A172 (cell line): ENCODE measurements at regions not wholly inside any gene's neighbourhood (a gene's known extent, or its start where the extent isn't known, plus 50 kb on each side); places are given as distances from the start of the nearest gene placed in this dataset.

Experiments used
- DNase-seq: peaks from one replicate; pipeline ENCODE4 v3.0.0-alpha.2; 2015; ENCODE audit warnings: low spot score

GRCh38 chr9:27625751-27626150, 52.5 kb upstream of the C9orf72 start:
- no peak for DNase-seq

- peak; percentile 23 for DNase-seq
Observed at GRCh38 chr9:27626244-27627187, 53.2 kb upstream of the C9orf72 start.

GRCh38 chr9:27627188-27627564, 53.9 kb upstream of the C9orf72 start:
- DNase-seq, result no peak

DNA sequence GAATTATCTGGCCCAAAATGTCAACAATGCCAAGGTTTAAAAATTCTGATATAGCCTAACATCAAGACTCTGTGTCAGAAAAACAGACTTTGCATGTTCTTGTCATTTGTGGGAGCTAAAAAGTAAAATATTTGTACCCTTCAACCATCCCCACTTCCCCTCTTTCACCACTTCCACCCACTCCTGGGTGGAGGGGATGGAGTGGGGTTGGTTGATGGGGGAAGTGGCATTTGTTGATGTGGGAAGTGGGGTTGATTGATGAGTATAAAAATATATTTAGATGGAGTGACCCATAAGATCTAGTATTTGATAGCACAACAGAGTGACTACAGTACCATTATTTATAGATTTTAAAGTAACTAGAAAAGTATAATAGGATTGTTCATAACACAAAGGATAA, 55.0 kb upstream of the C9orf72 start:
- no peak for DNase-seq

DNA sequence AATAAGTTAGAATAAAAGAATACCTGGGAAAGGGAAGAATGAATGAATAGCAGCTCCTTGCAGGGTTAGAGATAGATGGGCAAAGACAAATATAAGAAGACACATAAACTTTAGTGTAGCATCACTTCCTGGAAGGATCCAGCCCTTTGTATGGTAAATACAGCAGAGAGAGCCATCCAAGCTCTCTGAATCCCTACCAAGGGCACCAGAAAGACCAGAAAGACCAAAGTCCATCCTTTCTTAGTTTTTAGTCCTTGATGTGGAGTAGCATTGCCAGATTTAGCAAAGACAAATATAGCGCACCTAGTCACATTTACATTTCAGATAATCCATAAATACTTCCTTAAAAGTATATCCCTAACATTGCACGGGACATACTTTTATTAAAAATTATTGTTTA, 56.1 kb upstream of the C9orf72 start:
- no peak for DNase-seq

DNA sequence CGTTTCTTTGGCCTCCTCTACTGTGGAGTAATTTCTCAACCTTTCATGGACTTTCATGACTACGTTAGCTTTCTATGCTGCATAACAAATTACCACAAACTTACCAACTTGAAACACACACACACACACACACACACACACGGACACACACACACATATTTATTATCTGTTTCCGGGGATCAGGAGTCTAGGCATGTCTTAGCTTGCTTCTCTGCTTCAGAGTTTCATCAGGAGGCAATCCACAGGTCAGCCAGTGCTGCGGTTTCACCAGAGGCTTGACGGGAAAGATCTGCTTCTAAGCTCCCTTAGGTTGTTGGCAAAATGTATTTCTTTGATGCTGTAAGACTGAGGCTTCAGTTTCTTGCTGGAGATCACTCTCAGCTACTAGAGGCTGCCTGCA, 59.0 kb upstream of the C9orf72 start:
- DNase-seq, result no peak

DNA sequence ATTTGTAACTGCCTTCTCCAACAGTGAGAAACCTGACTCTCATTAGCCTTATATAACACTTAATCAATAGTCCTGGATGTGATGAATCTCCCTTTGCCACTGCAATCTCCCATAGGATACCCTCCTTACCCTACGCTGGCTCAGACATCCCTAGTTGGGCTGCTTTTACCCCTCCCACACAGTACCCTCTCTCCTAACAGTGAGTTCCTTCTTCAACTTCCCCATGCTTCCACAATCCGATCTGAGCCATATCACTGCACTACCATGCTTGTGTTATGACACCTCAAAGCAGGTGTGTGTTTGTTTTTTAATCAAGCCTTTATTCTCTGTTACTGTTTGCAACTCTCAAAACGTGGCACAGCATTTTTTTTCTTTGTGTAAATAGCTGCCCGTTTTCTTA, 60.5 kb upstream of the C9orf72 start:
- DNase-seq, result no peak

- DNase-seq, result no peak
Observed at GRCh38 chr9:27634879-27635278, 61.6 kb upstream of the C9orf72 start.

DNA sequence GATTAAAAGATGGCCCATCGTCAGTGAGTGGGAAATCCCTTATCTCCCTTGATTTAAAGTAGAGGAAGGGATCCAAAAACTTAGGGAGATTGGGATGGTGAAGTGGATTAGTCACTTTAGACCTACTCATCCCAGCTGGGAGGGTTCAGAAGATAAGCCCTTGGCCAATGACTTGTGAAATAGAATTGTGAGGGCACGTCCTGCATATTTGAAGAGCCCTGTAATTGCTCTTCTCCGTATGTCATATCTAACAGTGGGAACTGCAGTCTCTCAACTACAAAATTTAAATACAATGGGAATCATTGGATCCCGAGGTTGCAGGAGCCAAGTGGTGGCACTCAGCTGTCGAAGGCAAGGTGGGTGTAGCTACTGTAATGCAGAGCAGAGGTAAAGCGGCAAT, 65.4 kb upstream of the C9orf72 start:
- peak; percentile 1 for DNase-seq

- no peak for DNase-seq
Observed at GRCh38 chr9:27645161-27645840, 72.0 kb upstream of the C9orf72 start.

GRCh38 chr9:27653246-27653645, 80.0 kb upstream of the C9orf72 start:
- DNase-seq, result no peak

DNA sequence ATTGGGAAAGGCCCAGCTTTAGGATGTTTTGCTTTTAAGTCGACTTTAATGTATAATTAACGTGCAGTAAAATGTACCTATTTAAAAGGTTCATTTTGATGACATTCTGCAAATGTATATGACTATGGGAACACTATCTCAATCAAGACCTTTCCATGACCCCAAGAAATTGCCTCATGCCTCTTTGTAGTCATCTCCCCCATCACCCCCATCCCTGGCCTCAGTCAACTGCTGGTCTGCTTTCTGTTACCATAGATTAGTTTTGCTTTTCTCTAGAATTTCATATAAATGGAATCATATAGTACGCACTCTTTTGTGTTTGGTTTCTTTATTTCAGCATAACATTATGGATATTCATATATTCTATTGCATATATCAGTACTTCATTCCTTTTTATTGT, 80.7 kb upstream of the C9orf72 start:
- DNase-seq, result no peak

GRCh38 chr9:27654629-27655285, 81.5 kb upstream of the C9orf72 start:
- no peak for DNase-seq

GRCh38 chr9:27655441-27655840, 82.2 kb upstream of the C9orf72 start:
- DNase-seq, result no peak

GRCh38 chr9:27659001-27659400, 85.7 kb upstream of the C9orf72 start:
- no peak for DNase-seq

DNA sequence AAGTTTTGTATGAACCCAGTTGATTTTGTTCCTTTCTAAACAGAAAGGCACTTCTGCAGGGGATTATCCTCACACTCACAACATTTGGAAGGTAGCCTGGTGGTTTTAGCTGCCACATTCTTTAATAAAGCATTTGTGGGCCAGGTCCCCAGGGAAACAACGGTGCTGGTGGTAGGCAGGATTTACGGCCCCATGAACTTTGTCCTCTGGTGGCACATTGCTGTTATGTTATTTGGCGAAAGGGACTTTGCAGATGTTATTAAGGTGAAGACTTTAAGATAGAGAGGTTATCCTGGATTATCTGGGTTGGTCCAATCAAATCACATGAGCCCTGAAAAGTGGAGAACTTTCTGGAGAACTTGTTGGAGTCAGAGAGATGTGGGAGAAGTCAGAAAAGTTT, 86.3 kb upstream of the C9orf72 start:
- DNase-seq, result no peak

- no peak for DNase-seq
Observed at GRCh38 chr9:27660148-27660547, 86.9 kb upstream of the C9orf72 start.

GRCh38 chr9:27663526-27663925, 90.2 kb upstream of the C9orf72 start:
- no peak for DNase-seq

GRCh38 chr9:27664121-27664779, 91.0 kb upstream of the C9orf72 start:
- DNase-seq, result no peak

GRCh38 chr9:27665136-27665535, 91.9 kb upstream of the C9orf72 start:
- no peak for DNase-seq

DNA sequence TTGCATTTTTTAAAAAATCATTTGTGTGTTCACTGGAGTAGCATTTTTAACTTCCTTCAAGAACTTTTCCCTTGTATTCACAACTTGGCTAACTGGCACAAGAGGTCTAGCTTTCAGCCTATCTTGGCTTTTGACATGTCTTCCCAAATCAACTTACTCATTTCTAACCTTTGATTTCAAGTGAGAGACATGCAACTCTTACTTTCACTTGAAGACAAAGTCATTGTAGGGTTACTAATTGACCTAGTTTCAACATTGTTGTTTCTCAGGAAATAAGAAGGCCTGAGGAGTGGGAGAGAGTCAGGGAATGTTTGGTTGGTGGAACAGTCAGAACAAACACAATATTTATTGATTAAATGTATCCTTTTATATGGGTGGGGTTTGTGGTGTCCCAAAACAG, 95.0 kb upstream of the C9orf72 start:
- DNase-seq, result no peak

DNA sequence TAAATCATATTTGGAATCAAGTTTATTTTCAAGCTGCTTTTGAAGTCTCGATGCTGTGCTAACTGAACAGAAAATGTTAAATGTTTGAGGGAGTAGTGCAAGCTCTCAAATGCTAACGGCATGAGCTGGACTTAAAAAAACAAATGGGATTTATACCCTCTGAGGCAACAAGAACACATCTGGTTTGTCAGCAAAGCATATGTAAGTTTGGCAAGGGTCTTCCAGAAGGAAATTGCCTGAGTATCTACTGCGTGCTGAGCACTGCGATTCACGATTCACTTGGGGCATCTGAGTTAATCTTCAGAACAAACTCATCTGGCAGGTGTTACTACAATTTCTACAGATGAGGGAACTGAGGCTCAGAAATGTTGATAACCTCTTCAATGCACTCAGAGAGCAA, 98.4 kb upstream of the C9orf72 start:
- DNase-seq, result no peak
